ENCODE measurements at regions not wholly inside any gene's neighbourhood (a gene's known extent, or its start where the extent isn't known, plus 50 kb on each side); places are given as distances from the start of the nearest gene placed in this dataset.

GRCh38 chr9:106119176-106119575 lies 424.8 kb downstream of the TMEM38B start:
- TF ChIP-seq CTCF (IDR thresholded peaks at IDR 0.05) = no peak
- TF ChIP-seq POLR2A (IDR thresholded peaks at IDR 0.05) = no peak
